ENCODE measurements at regions not wholly inside any gene's neighbourhood (a gene's known extent, or its start where the extent isn't known, plus 50 kb on each side); places are given as distances from the start of the nearest gene placed in this dataset.

GRCh38 chr11:27209562-27210005 lies 153.4 kb downstream of the CCDC34 start:
- Histone ChIP-seq H3K36me3 (no peaks in the 10 kb centered on the region), H3K27ac (peak overlapping the region in 2 of 4 donors; percentile 56 to 57), H3K4me1 (peaks cover 7 to 48% (median 39%) of the 10 kb centered on the region in 4 donors), H3K4me3 (no peak overlapping the region), H3K27me3 (no peaks in the 10 kb centered on the region), H3K9me3 (no peaks in the 10 kb centered on the region)
- in situ Hi-C loops (cut with MboI; ENCODE audit: low pct_ligation_motif_present in 1 of 4, low pct_unique_long_range_greater_than_20kb in 1 of 4, low sequenced_read_pairs in 3 of 4) = no loop called here
- TF ChIP-seq POLR2A (IDR thresholded peaks at IDR 0.05) (no peak), CTCF (IDR thresholded peaks at IDR 0.05) (no peak), EP300 (IDR thresholded peaks at IDR 0.05; ENCODE audit: low read depth) (no peak), POLR2AphosphoS5 (IDR thresholded peaks at IDR 0.05) (no peak)
- no peak for DNase-seq
- intact Hi-C loops (cut with DNase I; ENCODE audit: low total_unique reads) = no loop called here

DNA sequence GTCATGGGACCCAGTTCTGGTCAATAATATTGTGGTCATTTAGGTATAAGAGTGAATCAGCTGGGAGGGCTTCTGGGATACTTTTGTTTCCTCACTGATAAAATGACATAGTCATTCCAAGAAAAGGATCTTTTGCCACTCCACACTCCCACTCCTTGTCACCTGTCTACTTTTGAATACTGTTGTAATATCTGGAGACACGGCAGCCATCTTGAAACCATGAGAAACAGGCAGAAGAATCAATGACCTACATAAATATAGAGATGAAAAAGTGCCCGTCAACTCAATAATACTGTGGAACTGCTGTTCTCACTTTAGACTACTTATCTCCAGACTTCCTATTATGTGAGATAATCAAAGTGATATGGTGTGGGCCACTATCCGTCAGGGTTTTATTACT lies 154.2 kb downstream of the CCDC34 start:
- Histone ChIP-seq H3K27me3 (no peaks in the 10 kb centered on the region), H3K9me3 (no peaks in the 10 kb centered on the region), H3K4me3 (no peak overlapping the region), H3K27ac (no peak overlapping the region), H3K36me3 (no peaks in the 10 kb centered on the region), H3K4me1 (peaks cover 7 to 56% (median 41%) of the 10 kb centered on the region in 4 donors)
- intact Hi-C loops (cut with DNase I; ENCODE audit: low total_unique reads) = no loop called here
- TF ChIP-seq CTCF (IDR thresholded peaks at IDR 0.05) (no peak), EP300 (IDR thresholded peaks at IDR 0.05; ENCODE audit: low read depth) (no peak), POLR2A (IDR thresholded peaks at IDR 0.05) (no peak), POLR2AphosphoS5 (IDR thresholded peaks at IDR 0.05) (no peak)
- no peak for DNase-seq
- in situ Hi-C loops (cut with MboI; ENCODE audit: low pct_ligation_motif_present in 1 of 4, low pct_unique_long_range_greater_than_20kb in 1 of 4, low sequenced_read_pairs in 3 of 4) = no loop called here
- 79 to 85% methylated on average over 3 of the region's 3 CpGs for WGBS, 2 donors (ENCODE audit: low coverage in 1 of 2)

GRCh38 chr11:27207025-27207650 lies 155.9 kb downstream of the CCDC34 start:
- no peak for TF ChIP-seq POLR2AphosphoS5 (IDR thresholded peaks at IDR 0.05)
- TF ChIP-seq CTCF (IDR thresholded peaks at IDR 0.05) = no peak
- TF ChIP-seq POLR2A (IDR thresholded peaks at IDR 0.05) = no peak
- no peak for TF ChIP-seq EP300 (IDR thresholded peaks at IDR 0.05; ENCODE audit: low read depth)
- Histone ChIP-seq H3K27ac (no peak overlapping the region), H3K27me3 (no peaks in the 10 kb centered on the region), H3K4me3 (no peak overlapping the region), H3K9me3 (no peaks in the 10 kb centered on the region), H3K36me3 (no peaks in the 10 kb centered on the region), H3K4me1 (peaks cover 13 to 66% (median 54%) of the 10 kb centered on the region in 4 donors)
- WGBS, 2 donors (ENCODE audit: low coverage in 1 of 2) = 53 to 72% methylated on average over 2 of the region's 2 CpGs
- DNase-seq = no peak
- in situ Hi-C loops (cut with MboI; ENCODE audit: low pct_ligation_motif_present in 1 of 4, low pct_unique_long_range_greater_than_20kb in 1 of 4, low sequenced_read_pairs in 3 of 4) = no loop called here
- intact Hi-C loops (cut with DNase I; ENCODE audit: low total_unique reads) = no loop called here

DNA sequence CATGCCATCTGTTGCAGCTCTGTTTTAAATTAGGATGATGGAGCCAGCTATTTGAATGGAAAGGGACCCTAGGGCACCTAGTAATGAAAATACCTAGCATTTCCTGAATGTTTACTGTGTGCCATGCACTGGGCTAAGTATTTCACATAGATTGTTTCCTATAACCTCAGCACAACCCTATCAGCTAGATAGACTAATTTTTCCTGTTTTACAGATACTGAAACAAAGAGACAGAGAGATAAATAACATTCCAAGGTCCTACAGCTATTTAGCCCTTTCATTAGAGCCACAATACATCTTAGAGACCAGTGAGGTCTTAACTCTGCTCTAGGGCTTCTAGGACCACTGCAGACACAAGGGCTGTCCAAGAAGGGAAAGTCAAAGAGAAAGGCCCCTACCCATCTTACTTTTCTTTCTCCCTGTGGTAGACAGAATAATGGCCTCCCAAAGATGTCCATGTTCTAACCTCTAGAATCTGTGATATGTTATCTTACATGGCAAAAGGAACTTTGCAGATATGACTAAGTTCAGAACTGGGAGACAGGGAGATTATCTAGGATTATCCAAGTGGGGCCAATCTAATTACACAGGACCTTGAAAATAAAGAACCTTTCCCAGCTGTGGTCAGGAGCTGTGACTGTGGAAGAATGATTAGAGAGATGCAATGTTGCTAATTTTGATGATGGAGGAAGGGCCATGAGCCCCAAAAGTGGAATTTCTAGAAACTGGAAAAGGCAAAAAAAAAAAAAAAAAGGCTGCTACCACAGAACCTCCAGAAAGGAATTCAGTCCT lies 157.0 kb downstream of the CCDC34 start:
- TF ChIP-seq CTCF (IDR thresholded peaks at IDR 0.05) (no peak), EP300 (IDR thresholded peaks at IDR 0.05; ENCODE audit: low read depth) (no peak), POLR2A (IDR thresholded peaks at IDR 0.05) (no peak), POLR2AphosphoS5 (IDR thresholded peaks at IDR 0.05) (no peak)
- Histone ChIP-seq H3K4me1 (peaks cover 21 to 74% (median 63%) of the 10 kb centered on the region in 4 donors), H3K36me3 (no peaks in the 10 kb centered on the region), H3K27me3 (no peaks in the 10 kb centered on the region), H3K4me3 (no peak overlapping the region), H3K9me3 (no peaks in the 10 kb centered on the region), H3K27ac (peak overlapping the region; percentile 5 to 89 (median 48))
- DNase-seq = no peak
- intact Hi-C loops (cut with DNase I; ENCODE audit: low total_unique reads) (no loop called here), in situ Hi-C loops (cut with MboI; ENCODE audit: low pct_ligation_motif_present in 1 of 4, low pct_unique_long_range_greater_than_20kb in 1 of 4, low sequenced_read_pairs in 3 of 4) (no loop called here)

Measured in transverse colon (tissue), 4 donors.